ENCODE measurements at regions not wholly inside any gene's neighbourhood (a gene's known extent, or its start where the extent isn't known, plus 50 kb on each side); places are given as distances from the start of the nearest gene placed in this dataset.
"Not testable (repeated sequence)": the region's sequence is repeated elsewhere in the genome, so short reads cannot be mapped to it uniquely, and the experiment has no call there.

DNA sequence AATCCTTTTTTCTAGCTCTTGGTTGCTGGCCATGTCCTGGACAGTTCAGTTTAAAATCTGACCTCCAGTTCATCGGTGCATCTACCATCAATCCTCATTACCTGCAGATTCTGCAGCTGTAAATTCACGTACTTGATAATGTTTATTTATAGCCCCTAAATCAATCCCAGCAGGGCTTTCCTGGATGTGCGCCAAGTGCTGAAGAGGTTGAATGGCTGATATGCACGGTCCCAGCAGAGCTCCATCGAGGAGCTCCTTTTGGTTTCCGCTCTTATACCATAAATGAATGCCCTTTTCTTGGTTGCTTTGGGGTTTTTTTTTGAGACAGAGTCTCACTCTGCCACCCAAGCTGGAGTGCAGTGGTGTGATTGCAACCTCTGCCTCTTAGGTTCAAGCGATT is 91.2 kb upstream of the CCZ1B start:
- TF ChIP-seq, protein P1, sequence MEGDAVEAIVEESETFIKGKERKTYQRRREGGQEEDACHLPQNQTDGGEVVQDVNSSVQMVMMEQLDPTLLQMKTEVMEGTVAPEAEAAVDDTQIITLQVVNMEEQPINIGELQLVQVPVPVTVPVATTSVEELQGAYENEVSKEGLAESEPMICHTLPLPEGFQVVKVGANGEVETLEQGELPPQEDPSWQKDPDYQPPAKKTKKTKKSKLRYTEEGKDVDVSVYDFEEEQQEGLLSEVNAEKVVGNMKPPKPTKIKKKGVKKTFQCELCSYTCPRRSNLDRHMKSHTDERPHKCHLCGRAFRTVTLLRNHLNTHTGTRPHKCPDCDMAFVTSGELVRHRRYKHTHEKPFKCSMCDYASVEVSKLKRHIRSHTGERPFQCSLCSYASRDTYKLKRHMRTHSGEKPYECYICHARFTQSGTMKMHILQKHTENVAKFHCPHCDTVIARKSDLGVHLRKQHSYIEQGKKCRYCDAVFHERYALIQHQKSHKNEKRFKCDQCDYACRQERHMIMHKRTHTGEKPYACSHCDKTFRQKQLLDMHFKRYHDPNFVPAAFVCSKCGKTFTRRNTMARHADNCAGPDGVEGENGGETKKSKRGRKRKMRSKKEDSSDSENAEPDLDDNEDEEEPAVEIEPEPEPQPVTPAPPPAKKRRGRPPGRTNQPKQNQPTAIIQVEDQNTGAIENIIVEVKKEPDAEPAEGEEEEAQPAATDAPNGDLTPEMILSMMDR (IDR thresholded peaks at IDR 0.05) = no peak
- FAIRE-seq (no peak), ATAC-seq (no peak), DNase-seq (no peak)
- Histone ChIP-seq H3K4me3 (no peak overlapping the region), H3K9me3 (no peaks in the 10 kb centered on the region), H3K27me3 (no peaks in the 10 kb centered on the region), H3K4me1 (no peaks in the 10 kb centered on the region), H3K27ac (no peak overlapping the region), H3K36me3 (no peaks in the 10 kb centered on the region)
- 41 to 54% methylated on average over 7 of the region's 7 CpGs for WGBS, 2 donors
- intact Hi-C loops (cut with DNase I) = no loop called here

DNA sequence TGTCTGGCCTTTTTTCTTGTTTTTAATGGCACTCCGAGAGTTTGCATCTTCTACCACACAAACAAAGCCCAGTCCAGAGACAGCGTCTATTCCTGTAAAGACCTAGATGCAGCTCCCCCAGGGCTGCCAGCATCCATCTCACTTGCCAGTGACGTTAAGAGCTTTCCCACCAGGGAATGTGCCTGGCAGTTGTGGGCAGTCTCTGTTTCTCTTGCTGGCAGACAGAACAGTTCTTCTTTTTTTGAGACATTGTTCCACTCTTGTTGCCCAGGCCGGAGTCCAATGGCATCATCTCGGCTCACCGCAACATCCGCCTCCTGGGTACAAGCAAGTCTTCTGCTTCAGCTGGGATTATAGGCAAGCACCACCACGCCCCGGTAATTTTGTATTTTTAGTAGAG is 93.1 kb upstream of the CCZ1B start:
- H3K36me3 ChIP-seq; ATAC-seq; H3K4me1 ChIP-seq; H3K9me3 ChIP-seq; H3K27me3 ChIP-seq; H3K4me3 ChIP-seq; DNase-seq; intact Hi-C loops (cut with DNase I); FAIRE-seq; H3K27ac ChIP-seq: not testable (repeated sequence)
- WGBS, 2 donors = 84 to 87% methylated on average over 7 of the region's 9 CpGs

DNA sequence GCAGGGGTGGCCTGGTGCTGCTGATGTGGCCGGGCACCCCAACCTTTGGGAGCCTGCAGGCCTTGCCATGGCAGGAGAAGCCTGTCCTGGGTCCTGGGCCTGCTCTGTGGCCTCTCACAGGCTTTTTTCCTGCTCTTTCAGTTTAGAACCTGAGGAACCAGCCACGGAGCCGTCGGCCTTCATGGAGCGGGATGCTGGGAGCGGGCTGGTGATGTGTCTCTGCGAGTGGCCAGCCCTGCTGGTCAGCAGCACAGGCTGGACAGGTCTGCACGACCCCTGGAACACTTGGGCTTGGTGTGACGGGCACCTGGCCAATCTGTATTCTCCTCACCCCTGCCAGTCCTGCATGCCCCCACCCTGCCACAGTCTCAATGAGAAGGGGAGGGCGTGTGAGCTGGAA is 98.4 kb upstream of the CCZ1B start:
- WGBS, 2 donors = 87 to 90% methylated on average over 10 of the region's 10 CpGs
- H3K9me3 ChIP-seq; ATAC-seq; H3K4me1 ChIP-seq; FAIRE-seq; H3K36me3 ChIP-seq; intact Hi-C loops (cut with DNase I); H3K4me3 ChIP-seq; H3K27me3 ChIP-seq; H3K27ac ChIP-seq; DNase-seq: not testable (repeated sequence)

DNA sequence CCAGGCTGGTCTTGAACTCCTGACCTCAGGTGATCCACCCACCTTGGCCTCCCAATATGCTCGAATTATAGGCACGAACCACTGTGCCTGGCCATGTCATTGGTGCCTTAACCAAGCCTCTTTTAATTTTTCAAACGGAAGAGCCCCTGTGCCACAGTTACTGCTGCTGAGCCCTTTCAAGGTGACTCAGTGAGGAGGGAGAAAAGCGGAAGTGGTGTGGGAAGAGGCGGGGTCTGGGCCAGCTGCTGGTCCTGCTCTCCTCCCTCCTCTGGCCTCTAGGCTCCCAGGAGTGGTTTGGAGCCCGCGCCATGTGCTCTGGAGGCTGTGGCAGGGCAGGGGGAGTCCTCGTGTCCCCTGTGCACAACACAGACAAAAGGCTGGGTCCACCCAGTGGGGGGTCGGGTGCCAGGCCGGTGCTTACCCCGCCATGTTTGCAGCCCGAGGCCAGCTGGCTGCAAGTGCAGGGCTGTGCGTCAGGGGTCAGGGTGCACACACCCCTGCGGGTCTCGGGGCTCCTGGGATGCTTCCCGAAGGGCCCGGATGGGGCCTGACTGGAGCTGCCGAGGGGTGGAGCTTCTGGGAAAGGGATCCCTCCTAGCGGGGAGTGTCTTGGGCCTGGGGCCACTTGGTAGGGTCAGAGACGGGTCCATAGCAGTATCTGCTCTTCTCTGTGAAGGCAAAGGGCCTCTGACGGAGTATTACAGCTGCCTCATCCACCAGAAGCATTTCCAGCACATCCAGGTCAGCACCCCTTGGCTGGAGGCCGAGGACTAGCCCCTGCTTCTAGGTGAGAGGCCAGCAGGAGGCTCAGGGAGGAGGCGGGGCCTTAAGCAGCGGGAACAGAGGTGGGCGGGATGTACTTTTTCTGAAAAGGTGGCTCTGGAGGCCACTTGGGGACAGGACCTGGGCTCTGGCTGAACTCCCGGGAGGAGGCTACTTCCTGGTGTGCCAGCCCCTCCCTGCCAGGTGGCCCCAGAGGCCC is 100.4 kb upstream of the CCZ1B start:
- intact Hi-C loops (cut with DNase I); H3K36me3 ChIP-seq; H3K4me1 ChIP-seq; FAIRE-seq; H3K4me3 ChIP-seq; H3K27me3 ChIP-seq; ATAC-seq; DNase-seq; H3K27ac ChIP-seq; H3K9me3 ChIP-seq: not testable (repeated sequence)
- 81 to 82% methylated on average over 25 to 26 of the region's 26 CpGs for WGBS, 2 donors

DNA sequence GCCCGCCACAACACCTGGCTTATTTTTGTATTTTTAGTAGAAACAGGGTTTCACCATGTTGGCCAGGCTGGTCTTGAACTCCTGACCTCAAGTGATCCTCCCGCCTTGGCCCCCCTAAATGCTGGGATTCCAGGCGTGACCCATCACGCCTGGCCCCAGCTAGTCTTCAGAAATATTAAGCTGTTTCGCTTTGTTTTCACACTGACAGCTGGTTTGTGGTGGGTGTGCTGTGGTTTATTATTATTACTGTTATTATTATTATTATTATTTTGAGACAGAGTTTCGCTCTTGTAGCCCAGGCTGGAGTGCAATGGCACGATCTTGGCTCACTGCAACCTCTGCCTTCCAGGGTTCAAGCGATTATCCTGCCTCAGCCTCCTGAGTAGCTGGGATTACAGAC is 101.6 kb upstream of the CCZ1B start:
- intact Hi-C loops (cut with DNase I); FAIRE-seq; H3K36me3 ChIP-seq; H3K4me1 ChIP-seq; H3K27me3 ChIP-seq; H3K27ac ChIP-seq; DNase-seq; ATAC-seq; H3K4me3 ChIP-seq; H3K9me3 ChIP-seq: not testable (repeated sequence)
- 74 to 88% methylated on average over 8 of the region's 8 CpGs for WGBS, 2 donors

DNA sequence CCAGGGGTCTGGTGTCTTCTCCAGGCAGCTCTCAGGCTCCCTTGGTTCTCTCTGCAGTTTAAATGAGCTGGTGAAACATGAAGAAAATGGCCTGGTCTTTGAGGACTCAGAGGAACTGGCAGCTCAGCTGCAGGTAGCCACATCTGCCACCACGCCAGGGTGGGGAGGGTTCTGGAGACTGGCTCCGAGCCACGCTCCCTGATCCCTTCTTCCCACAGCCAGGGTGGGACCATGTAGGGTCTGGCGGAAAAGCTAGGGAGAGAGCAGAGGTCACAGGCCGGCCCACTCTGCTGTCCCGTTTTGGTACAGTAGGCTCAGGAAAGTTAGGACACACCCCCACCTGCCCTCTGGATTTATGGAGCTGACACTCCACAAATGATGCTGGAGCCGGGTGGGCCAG is 103.5 kb upstream of the CCZ1B start:
- intact Hi-C loops (cut with DNase I); ATAC-seq; H3K4me3 ChIP-seq; FAIRE-seq; H3K36me3 ChIP-seq; H3K27ac ChIP-seq; H3K27me3 ChIP-seq; H3K9me3 ChIP-seq; DNase-seq; H3K4me1 ChIP-seq: not testable (repeated sequence)
- 79 to 80% methylated on average over 7 of the region's 7 CpGs for WGBS, 2 donors

DNA sequence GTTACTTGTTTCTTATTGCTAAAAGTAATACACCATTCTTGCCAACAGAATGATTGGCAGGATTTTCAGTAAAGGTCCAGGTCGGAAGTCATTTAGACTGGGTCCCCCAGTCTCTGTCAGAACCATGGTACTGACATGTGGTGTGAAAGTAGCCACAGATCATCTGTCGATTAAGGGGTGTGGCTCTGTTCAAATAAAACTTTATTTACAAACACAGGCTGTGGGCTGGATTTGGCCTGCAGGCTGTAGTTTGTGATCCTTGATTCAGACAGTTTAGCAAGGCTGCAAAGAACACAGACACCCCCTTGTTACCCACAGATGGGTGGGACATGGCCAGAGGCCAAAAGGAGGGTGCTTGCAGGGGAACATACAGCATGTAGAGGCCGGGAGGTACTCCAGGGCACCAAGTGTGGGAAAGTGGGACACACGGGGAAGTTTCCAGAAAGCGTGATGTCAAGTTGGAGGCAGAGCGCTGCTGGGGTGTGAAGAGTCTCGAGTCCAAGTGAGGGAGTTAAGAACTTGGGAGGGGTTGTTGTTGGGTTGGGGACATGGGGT is 104.1 kb upstream of the CCZ1B start:
- peak in 1 of 6 donors; percentile 30 for DNase-seq
- FAIRE-seq; H3K9me3 ChIP-seq; H3K4me1 ChIP-seq; H3K27ac ChIP-seq; intact Hi-C loops (cut with DNase I); H3K4me3 ChIP-seq; ATAC-seq; H3K36me3 ChIP-seq; H3K27me3 ChIP-seq: not testable (repeated sequence)
- WGBS, 2 donors = 65 to 68% methylated on average over 7 of the region's 7 CpGs

DNA sequence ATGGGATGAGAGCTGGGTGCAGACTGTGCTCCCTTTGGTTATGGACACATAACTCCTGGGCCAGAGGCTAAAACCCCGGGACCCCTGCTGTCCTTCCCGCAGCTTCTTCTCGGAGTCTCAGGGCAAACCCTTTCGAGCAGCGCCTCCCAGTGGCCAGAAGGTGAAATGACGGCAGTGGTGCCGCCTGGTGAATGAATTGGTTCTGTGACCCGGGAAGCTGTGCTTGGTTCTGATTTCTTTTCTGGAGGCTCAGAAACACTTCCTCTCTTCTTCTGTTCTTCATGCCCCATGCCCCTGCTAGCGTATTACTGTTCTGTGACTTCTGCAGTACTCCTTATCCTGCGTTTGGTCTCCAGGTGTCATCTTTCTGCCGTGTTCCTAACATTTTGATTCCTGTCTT is 104.7 kb upstream of the CCZ1B start:
- H3K9me3 ChIP-seq; FAIRE-seq; H3K4me1 ChIP-seq; intact Hi-C loops (cut with DNase I); H3K27me3 ChIP-seq; H3K4me3 ChIP-seq; H3K27ac ChIP-seq; H3K36me3 ChIP-seq; ATAC-seq: not testable (repeated sequence)
- TF ChIP-seq, protein P1 (IDR thresholded peaks at IDR 0.05) = peak in 3 of 4 donors; percentile 22 to 75 (median 56)
- peak in 4 of 6 donors; percentile 11 to 66 (median 44) for DNase-seq
- WGBS, 2 donors = 3% methylated on average over 7 to 11 of the region's 11 CpGs

DNA sequence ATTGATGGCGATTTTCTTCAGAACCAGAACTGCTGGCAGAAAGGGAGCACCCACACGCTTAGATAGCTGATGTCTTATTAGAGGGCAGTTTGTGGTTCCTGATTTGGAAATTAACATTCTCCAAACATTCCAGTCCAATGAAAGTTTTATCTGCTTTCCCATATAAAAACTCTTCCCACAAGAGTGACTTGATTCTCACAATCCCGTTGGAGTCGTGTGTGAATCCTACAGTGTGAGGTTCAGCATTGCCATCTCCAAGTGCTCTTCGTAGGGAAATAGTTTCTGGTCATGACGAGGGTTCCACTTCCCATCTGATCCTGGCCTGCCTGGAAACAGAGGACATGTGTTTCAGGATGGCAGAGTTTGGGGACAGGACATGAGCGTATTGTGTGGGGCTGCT is 105.4 kb upstream of the CCZ1B start:
- intact Hi-C loops (cut with DNase I); H3K36me3 ChIP-seq; FAIRE-seq; ATAC-seq; DNase-seq; H3K4me1 ChIP-seq; H3K27ac ChIP-seq; H3K27me3 ChIP-seq; H3K9me3 ChIP-seq; H3K4me3 ChIP-seq: not testable (repeated sequence)
- WGBS, 2 donors = 69 to 75% methylated on average over 6 to 7 of the region's 7 CpGs

DNA sequence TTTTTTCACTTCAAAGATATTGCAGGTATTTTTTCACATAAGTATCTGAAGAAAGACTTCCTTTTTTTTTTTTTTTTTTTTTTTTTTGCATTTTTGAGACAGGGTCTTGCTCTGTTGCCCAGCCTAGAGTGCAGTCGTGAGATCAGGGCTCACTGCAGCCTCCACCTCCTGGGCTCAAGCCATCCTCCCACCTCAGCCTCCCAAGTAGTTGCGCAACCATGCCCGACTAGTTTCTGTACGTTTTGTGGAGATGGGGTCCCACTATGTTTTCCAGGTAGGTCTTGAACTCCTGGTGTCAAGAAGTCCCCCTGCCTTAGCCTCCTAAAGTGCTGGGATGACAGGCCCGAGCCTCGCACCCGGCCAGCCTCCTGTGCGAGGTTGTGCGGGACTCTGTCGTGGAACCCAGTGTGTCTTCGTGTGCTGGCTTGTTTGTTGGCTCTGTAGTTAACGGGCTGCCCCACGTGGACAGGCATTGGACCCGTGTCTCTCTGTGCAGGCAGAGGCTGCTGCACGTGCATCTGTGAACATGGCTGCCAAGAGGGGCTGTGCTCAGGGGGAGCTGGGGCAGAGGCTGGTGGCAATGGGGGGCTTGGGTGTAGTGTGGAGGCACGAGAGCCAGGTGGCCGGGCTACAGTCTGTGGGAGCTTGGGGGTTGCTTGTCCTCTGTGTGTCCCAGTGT is 108.0 kb upstream of the CCZ1B start:
- H3K36me3 ChIP-seq; H3K27me3 ChIP-seq; H3K27ac ChIP-seq; ATAC-seq; intact Hi-C loops (cut with DNase I); DNase-seq; H3K9me3 ChIP-seq; FAIRE-seq; H3K4me1 ChIP-seq; H3K4me3 ChIP-seq: not testable (repeated sequence)
- 79 to 84% methylated on average over 17 of the region's 17 CpGs for WGBS, 2 donors
